GM13977 (cell line): ENCODE measurements at regions not wholly inside any gene's neighbourhood (a gene's known extent, or its start where the extent isn't known, plus 50 kb on each side); places are given as distances from the start of the nearest gene placed in this dataset.

Experiments used
- DNase-seq: peaks from one replicate; pipeline ENCODE4 v3.0.0; 2012; ENCODE audit warnings: low spot score
- in situ Hi-C: fragments of 300-500 bp; cut with MboI; formaldehyde crosslinking; loops from one replicate; pipeline ENCODE4 v1.12.0; 2022; ENCODE audit warnings: low sequenced_read_pairs, low pct_unique_long_range_greater_than_20kb, mixed read lengths, inconsistent platforms; ENCODE audit not compliant: unreplicated experiment
- TF ChIP-seq, protein P1 (sequence below): IDR thresholded peaks from 2 replicates; pipeline ENCODE4 v1.5.1; 2012; ENCODE audit warnings: mild to moderate bottlenecking, control low read depth; ENCODE audit not compliant: insufficient read depth; ENCODE audit errors: extremely low read depth, missing control alignments

DNA sequence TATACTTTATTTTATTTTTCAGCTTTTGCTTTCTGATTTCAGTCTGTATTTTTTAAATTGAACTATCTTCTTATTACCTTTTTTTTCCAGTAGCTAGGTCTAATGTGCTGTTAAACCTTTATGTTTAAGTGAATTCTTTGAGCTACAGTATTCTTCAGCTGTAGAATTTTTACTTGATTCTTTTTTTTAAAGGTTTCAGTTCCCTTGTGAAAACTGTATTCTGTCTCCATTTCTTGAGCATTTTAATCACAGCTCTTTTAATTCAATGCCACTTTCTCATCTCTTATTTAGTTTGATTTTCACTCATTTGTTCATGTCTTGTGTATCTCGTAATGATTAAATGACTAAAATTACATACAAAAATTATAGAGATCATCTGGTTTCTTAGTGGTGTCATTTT lies 233.8 kb downstream of the MTRR start:
- in situ Hi-C loops: no loop called here
- TF ChIP-seq, protein P1, sequence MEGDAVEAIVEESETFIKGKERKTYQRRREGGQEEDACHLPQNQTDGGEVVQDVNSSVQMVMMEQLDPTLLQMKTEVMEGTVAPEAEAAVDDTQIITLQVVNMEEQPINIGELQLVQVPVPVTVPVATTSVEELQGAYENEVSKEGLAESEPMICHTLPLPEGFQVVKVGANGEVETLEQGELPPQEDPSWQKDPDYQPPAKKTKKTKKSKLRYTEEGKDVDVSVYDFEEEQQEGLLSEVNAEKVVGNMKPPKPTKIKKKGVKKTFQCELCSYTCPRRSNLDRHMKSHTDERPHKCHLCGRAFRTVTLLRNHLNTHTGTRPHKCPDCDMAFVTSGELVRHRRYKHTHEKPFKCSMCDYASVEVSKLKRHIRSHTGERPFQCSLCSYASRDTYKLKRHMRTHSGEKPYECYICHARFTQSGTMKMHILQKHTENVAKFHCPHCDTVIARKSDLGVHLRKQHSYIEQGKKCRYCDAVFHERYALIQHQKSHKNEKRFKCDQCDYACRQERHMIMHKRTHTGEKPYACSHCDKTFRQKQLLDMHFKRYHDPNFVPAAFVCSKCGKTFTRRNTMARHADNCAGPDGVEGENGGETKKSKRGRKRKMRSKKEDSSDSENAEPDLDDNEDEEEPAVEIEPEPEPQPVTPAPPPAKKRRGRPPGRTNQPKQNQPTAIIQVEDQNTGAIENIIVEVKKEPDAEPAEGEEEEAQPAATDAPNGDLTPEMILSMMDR: no peak
- no peak for DNase-seq

DNA sequence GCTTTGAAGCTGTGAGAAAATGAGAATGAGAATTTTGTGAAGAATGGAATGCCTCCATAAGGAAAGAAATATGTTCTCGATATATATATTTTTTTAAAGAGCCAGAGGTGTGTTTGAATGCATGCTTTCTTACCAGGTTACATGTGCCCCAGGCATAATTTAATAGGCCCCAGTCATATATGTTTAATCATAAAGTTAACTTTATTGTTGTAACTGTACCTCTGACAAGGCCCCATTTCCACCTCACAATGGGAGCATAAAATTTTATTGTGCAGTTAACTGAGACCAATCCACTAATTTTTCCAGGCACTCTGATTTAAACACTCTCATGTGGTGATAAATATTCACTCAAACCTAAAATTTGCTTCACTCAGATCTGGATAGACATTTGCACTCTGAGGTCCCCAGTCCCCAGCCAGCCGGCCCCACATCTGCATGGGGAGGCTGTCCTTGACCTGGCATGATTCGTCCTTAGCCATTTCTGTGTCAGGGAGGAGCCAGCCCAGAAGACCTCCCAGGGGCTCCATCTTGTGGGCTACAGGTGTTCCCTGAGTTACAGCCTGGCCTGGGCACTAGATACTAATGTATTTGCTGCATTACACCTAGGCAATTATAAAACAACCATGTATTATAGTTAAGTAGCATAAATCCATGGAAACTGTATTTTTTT lies 245.8 kb downstream of the MTRR start:
- in situ Hi-C loops: no loop called here
- DNase-seq: no peak
- TF ChIP-seq, protein P1: no peak

DNA sequence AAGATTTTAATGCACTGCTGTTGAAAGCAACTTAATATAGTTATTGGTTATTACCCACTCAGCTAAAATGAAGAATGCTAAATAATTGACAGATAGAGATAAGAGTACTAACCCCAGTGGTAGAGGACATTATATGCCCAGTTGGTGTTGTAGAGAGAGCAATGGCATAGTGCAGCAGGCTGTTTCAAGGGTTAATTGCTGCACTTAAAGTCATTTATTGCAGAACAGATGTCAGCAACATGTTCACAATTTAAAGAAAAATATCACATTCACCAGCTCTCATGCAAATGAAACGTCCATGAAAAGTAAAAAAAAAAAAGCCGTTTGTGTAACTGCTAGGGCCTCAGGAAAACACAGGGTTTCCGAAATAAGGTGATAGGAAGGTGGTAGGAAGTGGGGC lies 254.6 kb downstream of the MTRR start:
- TF ChIP-seq, protein P1: no peak
- in situ Hi-C loops: no loop called here
- no peak for DNase-seq

DNA sequence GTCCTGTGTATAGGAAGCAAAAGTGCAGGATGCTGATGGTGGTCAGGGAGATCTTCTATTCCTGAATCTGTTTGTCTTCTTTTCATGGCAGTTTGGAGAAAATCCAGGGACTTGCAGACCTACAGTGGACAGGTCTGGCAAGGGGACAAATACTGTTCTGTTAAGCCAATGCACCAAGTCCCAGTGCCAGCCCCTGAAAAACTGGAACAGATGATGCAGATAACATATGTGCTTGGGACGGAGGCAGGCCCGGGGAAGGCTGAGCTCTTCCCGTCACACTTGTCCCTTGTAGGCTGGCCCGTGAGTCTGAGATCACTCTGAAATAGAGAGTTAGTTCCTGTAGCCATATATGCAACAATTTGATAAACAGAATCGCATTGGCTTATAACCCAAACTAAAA lies 265.7 kb downstream of the MTRR start:
- DNase-seq: no peak

DNA sequence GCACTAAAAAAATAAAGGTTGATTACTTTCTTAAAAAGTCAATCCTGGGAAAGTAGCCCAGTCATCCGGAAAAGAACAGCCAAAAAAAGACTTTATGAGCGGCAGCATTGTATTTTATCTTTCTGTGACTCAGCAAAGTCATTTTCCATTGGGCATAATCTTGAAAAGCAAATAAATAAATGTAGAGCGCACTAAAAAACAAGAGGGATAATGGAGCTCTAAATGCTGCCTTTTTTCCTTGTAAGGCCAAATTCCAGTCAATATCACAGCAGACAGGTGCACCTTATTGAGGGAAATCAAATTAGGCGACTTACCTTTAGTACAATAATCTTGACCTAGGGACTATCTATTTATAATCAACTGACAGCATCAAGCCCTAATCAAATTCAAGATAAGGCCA lies 266.8 kb downstream of the MTRR start:
- in situ Hi-C loops: no loop called here
- TF ChIP-seq, protein P1: no peak
- DNase-seq: no peak

More for the DNA sequence above, 265.7 kb downstream of the MTRR start:
- in situ Hi-C loops: no loop called here
- TF ChIP-seq, protein P1: no peak

DNA sequence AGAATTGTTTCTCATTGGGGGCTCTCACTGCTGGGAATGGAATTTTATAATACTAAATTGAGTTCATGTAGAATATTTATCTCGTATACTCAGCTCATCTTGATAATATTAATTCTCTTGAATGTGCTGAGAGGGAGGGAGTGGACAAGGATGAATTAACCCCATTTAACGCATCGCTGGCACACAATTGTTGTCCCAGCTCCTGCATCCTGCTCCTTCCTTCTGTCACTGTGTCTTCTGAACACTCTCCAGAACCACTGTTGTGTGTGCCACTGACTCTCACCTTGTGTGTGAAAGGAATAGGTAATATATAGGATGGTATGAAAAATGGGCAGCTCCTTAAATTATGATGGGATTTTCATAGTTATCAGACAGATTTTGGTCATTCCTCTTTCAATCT lies 267.3 kb downstream of the MTRR start:
- in situ Hi-C loops: no loop called here
- DNase-seq: no peak
- TF ChIP-seq, protein P1: no peak
